Gastroesophageal sphincter (tissue), 4 donors: ENCODE measurements at regions not wholly inside any gene's neighbourhood (a gene's known extent, or its start where the extent isn't known, plus 50 kb on each side); places are given as distances from the start of the nearest gene placed in this dataset.

ENCODE experiments used
- ATAC-seq: fragments of 150-250 bp; one replicate; pipeline ENCODE4 v1.9.1; 2016; ENCODE audit warnings: mild to moderate bottlenecking, moderate library complexity
- H3K27ac ChIP-seq, 4 donors: fragments of 200-600 bp; sonication (generic) in 3 of 4; 1 replicate in 3 of 4; 2 replicates in 1 of 4; pipeline ENCODE4 v1.5.1; 2016 to 2019
- H3K27me3 ChIP-seq: fragments of 200-600 bp; sonication (generic); one replicate; pipeline ENCODE4 v1.5.1; 2019
- H3K36me3 ChIP-seq, 2 donors: fragments of 200-600 bp; sonication (generic); one replicate each; pipeline ENCODE4 v1.5.1; 2019; ENCODE audit warnings: control low read depth in 1 of 2
- H3K4me1 ChIP-seq, 3 donors: fragments of 200-600 bp; sonication (generic); 1 replicate in 2 of 3; 2 replicates in 1 of 3; pipeline ENCODE4 v1.5.1; 2016 to 2019; ENCODE audit warnings: control low read depth in 2 of 3
- H3K4me3 ChIP-seq, 2 donors: fragments of 200-600 bp; sonication (generic); one replicate each; pipeline ENCODE4 v1.5.1; 2019; ENCODE audit warnings: mild to moderate bottlenecking in 1 of 2, moderate library complexity in 1 of 2
- H3K9me3 ChIP-seq, 3 donors: fragments of 200-600 bp; sonication (generic); one replicate each; pipeline ENCODE4 v1.5.1; 2017 to 2019; ENCODE audit warnings: control low read depth in 2 of 3
- CTCF ChIP-seq, 4 experiments: fragments of 200-600 bp in 2 of 4; fragments of 450-650 bp in 2 of 4; sonication (generic) in 1 of 4; IDR thresholded peaks; one replicate each; pipeline ENCODE4 v1.5.1; 2017 to 2019; ENCODE audit warnings: antibody characterized with exemption in 4 of 4, mild to moderate bottlenecking in 2 of 4, moderate library complexity in 2 of 4
- EP300 ChIP-seq: sonication (generic); formaldehyde crosslinking; IDR thresholded peaks from one replicate; pipeline ENCODE4 v1.6.1; 2017; ENCODE audit warnings: antibody characterized with exemption, mild to moderate bottlenecking
- POLR2A ChIP-seq, 2 donors: fragments of 450-650 bp; IDR thresholded peaks; one replicate each; pipeline ENCODE4 v1.6.1; 2017; ENCODE audit warnings: antibody characterized with exemption in 2 of 2, mild to moderate bottlenecking in 2 of 2, moderate library complexity in 1 of 2
- POLR2AphosphoS5 ChIP-seq: sonication (generic); formaldehyde crosslinking; IDR thresholded peaks from one replicate; pipeline ENCODE4 v1.6.1; 2017; ENCODE audit warnings: antibody characterized with exemption
- WGBS, 2 donors: methylation state at CpG; one replicate each; pipeline ENCODE4 v1.1.5; 2018; ENCODE audit warnings: low coverage in 1 of 2; 5-methylcytosine and 5-hydroxymethylcytosine counted together

GRCh38 chr11:32215157-32215556, 124.3 kb downstream of the RCN1 start:
- H3K27ac ChIP-seq: no peak overlapping the region
- no peak for ATAC-seq
- no peaks in the 10 kb centered on the region for H3K4me1 ChIP-seq
- no peaks in the 10 kb centered on the region for H3K36me3 ChIP-seq
- no peaks in the 10 kb centered on the region for H3K9me3 ChIP-seq
- no peak overlapping the region for H3K4me3 ChIP-seq
- 91% methylated on average over 1 of the region's 1 CpG; no CpG with 5 or more reads in 1 of the 2 donors for WGBS, 2 donors
- peaks cover 4% of the 10 kb centered on the region for H3K27me3 ChIP-seq
- TF ChIP-seq POLR2A (IDR thresholded peaks at IDR 0.05): no peak
- TF ChIP-seq CTCF (IDR thresholded peaks at IDR 0.05): no peak
- TF ChIP-seq EP300: no peak
- TF ChIP-seq POLR2AphosphoS5: no peak

GRCh38 chr11:32216749-32217148, 125.9 kb downstream of the RCN1 start:
- 85 to 88% methylated on average over 2 to 4 of the region's 4 CpGs for WGBS, 2 donors
- H3K4me3 ChIP-seq: no peak overlapping the region
- H3K27ac ChIP-seq: no peak overlapping the region
- H3K27me3 ChIP-seq: no peaks in the 10 kb centered on the region
- H3K36me3 ChIP-seq: no peaks in the 10 kb centered on the region
- no peaks in the 10 kb centered on the region for H3K4me1 ChIP-seq
- H3K9me3 ChIP-seq: no peaks in the 10 kb centered on the region
- ATAC-seq: no peak
- TF ChIP-seq POLR2A (IDR thresholded peaks at IDR 0.05) (no peak), EP300 (no peak), POLR2AphosphoS5 (no peak), CTCF (IDR thresholded peaks at IDR 0.05) (no peak)

- WGBS, 2 donors: 80 to 94% methylated on average over 1 to 2 of the region's 7 CpGs
- Histone ChIP-seq H3K4me3 (no peak overlapping the region), H3K27ac (no peak overlapping the region), H3K27me3 (no peaks in the 10 kb centered on the region), H3K36me3 (no peaks in the 10 kb centered on the region), H3K4me1 (no peaks in the 10 kb centered on the region), H3K9me3 (no peaks in the 10 kb centered on the region)
- ATAC-seq: no peak
- TF ChIP-seq CTCF (IDR thresholded peaks at IDR 0.05) (no peak), EP300 (no peak), POLR2AphosphoS5 (no peak), POLR2A (IDR thresholded peaks at IDR 0.05) (no peak)
These were observed 128.4 kb downstream of the RCN1 start for GRCh38 chr11:32219320-32219719.

- no peak overlapping the region for H3K27ac ChIP-seq
- no peaks in the 10 kb centered on the region for H3K27me3 ChIP-seq
- H3K4me3 ChIP-seq: no peak overlapping the region
- H3K4me1 ChIP-seq: no peaks in the 10 kb centered on the region
- 75 to 90% methylated on average over 2 to 11 of the region's 14 CpGs for WGBS, 2 donors
- no peak for ATAC-seq
- no peaks in the 10 kb centered on the region for H3K36me3 ChIP-seq
- TF ChIP-seq EP300 (no peak), POLR2AphosphoS5 (no peak), CTCF (IDR thresholded peaks at IDR 0.05) (no peak), POLR2A (IDR thresholded peaks at IDR 0.05) (no peak)
- no peaks in the 10 kb centered on the region for H3K9me3 ChIP-seq
These were observed 130.7 kb downstream of the RCN1 start for GRCh38 chr11:32221476-32222032.

- TF ChIP-seq POLR2AphosphoS5: no peak
- no peak for TF ChIP-seq EP300
- TF ChIP-seq CTCF (IDR thresholded peaks at IDR 0.05): no peak
- TF ChIP-seq POLR2A (IDR thresholded peaks at IDR 0.05): no peak
- 73 to 88% methylated on average over 1 to 3 of the region's 3 CpGs for WGBS, 2 donors
- Histone ChIP-seq H3K9me3 (no peaks in the 10 kb centered on the region), H3K27me3 (no peaks in the 10 kb centered on the region), H3K4me3 (no peak overlapping the region), H3K4me1 (no peaks in the 10 kb centered on the region), H3K36me3 (no peaks in the 10 kb centered on the region), H3K27ac (no peak overlapping the region)
- no peak for ATAC-seq
These were observed 133.7 kb downstream of the RCN1 start for GRCh38 chr11:32224580-32224979.
